Keratinocyte (primary cell): ENCODE measurements at regions not wholly inside any gene's neighbourhood (a gene's known extent, or its start where the extent isn't known, plus 50 kb on each side); places are given as distances from the start of the nearest gene placed in this dataset.

Source experiments
- CTCF ChIP-seq, 3 experiments: IDR thresholded peaks in 1 of 3; conservative IDR thresholded peaks in 1 of 3; optimal IDR thresholded peaks in 1 of 3; 2 replicates in 2 of 3; 3 replicates in 1 of 3; pipeline versions ENCODE3 to v1.5.1; 2011; ENCODE audit warnings: low read length in 3 of 3, mild to moderate bottlenecking in 3 of 3, moderate library complexity in 2 of 3, control low read depth in 1 of 3, inconsistent platforms in 1 of 3; ENCODE audit not compliant: insufficient read depth in 2 of 3; ENCODE audit errors: extremely low read depth in 1 of 3
- EZH2 ChIP-seq: IDR thresholded peaks from one replicate; pipeline ENCODE4 v1.6.1; 2012; ENCODE audit warnings: inconsistent platforms, mild to moderate bottlenecking, low read length, moderate library complexity

GRCh38 chr5:109573766-109574165, 116.0 kb upstream of the MAN2A1 start:
- TF ChIP-seq CTCF (optimal IDR thresholded peaks at IDR 0.05 in 1 of 3, IDR thresholded peaks at IDR 0.05 in 1 of 3, conservative IDR thresholded peaks at IDR 0.05 in 1 of 3; ENCODE audit: extremely low read depth in 1 of 3, insufficient read depth in 2 of 3, low read length in 3 of 3) (no peak), EZH2 (no peak)
